ENCODE measurements at regions not wholly inside any gene's neighbourhood (a gene's known extent, or its start where the extent isn't known, plus 50 kb on each side); places are given as distances from the start of the nearest gene placed in this dataset.

DNA sequence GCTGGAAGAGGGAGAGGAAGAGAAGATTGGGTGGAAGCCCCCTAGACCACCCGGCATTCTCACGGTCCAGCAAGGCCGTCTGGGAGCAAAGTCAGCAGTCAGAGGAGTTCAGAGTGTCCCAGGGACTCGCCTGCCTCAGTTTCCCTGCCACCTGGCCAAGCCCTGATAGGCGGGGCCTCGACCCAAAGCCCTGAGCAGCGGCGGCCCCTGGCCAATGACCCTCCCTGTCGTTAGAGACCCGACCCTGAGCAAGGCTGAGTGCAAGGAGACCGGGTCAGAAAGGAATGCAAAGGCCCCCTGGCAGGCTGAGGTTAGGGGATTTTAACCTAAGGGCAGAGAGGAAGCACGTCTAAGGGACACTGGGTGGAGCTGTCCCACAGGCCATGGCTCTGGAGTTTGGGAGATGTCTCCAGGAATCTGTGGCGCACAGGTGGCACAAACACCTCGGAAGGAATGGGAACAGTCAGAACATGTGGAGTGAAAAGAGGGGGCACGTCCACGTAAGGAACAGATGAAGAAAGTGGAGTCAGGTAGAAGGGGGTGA is 196.8 kb upstream of the PDE1C start:
- Histone ChIP-seq H3K36me3 (ENCODE audit: control insufficient read depth in 1 of 2, insufficient read depth in 2 of 2, low read length in 2 of 2) (no peaks in the 10 kb centered on the region), H3K9ac (ENCODE audit: low read length) (no peak overlapping the region), H3K4me2 (ENCODE audit: low read length) (no peak overlapping the region), H4K20me1 (ENCODE audit: insufficient read depth) (no peaks in the 10 kb centered on the region), H3K4me1 (ENCODE audit: control insufficient read depth in 1 of 2, insufficient read depth in 2 of 2, low read length in 2 of 2) (no peaks in the 10 kb centered on the region), H3K4me3 (replicated peaks in 1 of 2; ENCODE audit: low read depth in 1 of 2, low read length in 2 of 2) (no peak overlapping the region), H3K27ac (ENCODE audit: low read depth, low read length) (no peak overlapping the region), H3K9me3 (ENCODE audit: control insufficient read depth in 1 of 2, insufficient read depth in 1 of 2, low read depth in 1 of 2, low read length in 2 of 2) (no peaks in the 10 kb centered on the region), H3K27me3 (ENCODE audit: insufficient read depth, low read length) (peaks cover 16% of the 10 kb centered on the region), H3K9me2 (ENCODE audit: insufficient read depth) (no peaks in the 10 kb centered on the region), H3K79me2 (ENCODE audit: insufficient read depth, low read length) (no peaks in the 10 kb centered on the region), H2AFZ (ENCODE audit: low read depth, low read length, poor library complexity, severe bottlenecking) (no peak overlapping the region)
- CTCF ChIA-PET = no interaction called here
- TF ChIP-seq, protein P1, sequence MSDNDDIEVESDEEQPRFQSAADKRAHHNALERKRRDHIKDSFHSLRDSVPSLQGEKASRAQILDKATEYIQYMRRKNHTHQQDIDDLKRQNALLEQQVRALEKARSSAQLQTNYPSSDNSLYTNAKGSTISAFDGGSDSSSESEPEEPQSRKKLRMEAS (IDR thresholded peaks at IDR 0.05) = no peak
- no peak for TF ChIP-seq CEBPB (IDR thresholded peaks at IDR 0.05; ENCODE audit: low read depth)
- TF ChIP-seq FOSL1 (IDR thresholded peaks at IDR 0.05; ENCODE audit: low read depth) = no peak
- no peak for TF ChIP-seq ZNF274 (IDR thresholded peaks at IDR 0.05; ENCODE audit: low read depth, low read length)
- TF ChIP-seq, protein P2, sequence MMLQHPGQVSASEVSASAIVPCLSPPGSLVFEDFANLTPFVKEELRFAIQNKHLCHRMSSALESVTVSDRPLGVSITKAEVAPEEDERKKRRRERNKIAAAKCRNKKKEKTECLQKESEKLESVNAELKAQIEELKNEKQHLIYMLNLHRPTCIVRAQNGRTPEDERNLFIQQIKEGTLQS (IDR thresholded peaks at IDR 0.05) = no peak
- no peak for TF ChIP-seq CBX3 (IDR thresholded peaks at IDR 0.05; ENCODE audit: low read depth)
- no peak for TF ChIP-seq TCF7L2 (IDR thresholded peaks at IDR 0.05; ENCODE audit: borderline replicate concordance, extremely low read depth, insufficient read depth, insufficient read length)
- TF ChIP-seq SRF (IDR thresholded peaks at IDR 0.05; ENCODE audit: low read depth) = no peak
- DNase-seq (ENCODE audit: low read depth, low spot score) (no peak), ATAC-seq (no peak)
- POLR2A ChIA-PET = no interaction called here
- no TSS peak for BruUV-seq (replicated peaks)
- RAD21 ChIA-PET (ENCODE audit: low non-redundant PET in 1 of 2, low total read pairs in 2 of 2, uncharacterized antibody in 2 of 2, unreplicated experiment in 2 of 2) = interaction anchor here in 1 of 2 experiments (0.7 kb wide), 1 partner anchor 11 kb away, joined by 3 read pairs; no protein-coding TSS in a partner anchor
- intact Hi-C loops (cut with micrococcal nuclease) = no loop called here

DNA sequence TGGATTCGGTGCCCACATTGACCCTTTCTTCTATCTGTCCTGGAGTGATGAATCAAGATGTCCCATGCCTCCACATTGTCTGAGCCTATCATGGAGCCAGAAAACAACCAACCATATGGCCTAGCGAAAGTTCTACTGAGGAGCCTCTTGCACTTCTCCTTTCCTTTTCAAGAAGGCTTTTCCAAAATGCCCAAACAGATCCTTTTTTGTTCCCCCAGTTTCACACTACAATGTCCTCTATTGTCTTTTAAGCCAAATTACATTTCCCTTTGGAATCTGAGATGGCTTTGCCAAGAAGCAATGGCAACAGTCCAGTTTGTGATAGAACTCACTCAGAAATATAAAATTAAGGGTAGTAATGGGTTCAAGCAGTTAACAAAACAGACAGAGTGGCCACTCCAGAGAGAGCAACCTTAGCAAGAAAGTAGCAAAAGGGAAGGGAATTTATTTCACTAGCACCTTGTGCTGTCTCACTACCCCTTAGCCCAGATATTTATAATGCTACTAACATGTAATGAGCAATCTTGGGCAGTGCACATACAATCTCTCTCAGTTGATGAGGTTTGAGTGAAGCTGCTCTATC is 194.6 kb upstream of the PDE1C start:
- ChIA-PET RAD21 (ENCODE audit: low non-redundant PET in 1 of 2, low total read pairs in 2 of 2, uncharacterized antibody in 2 of 2, unreplicated experiment in 2 of 2) (no interaction called here), POLR2A (no interaction called here), CTCF (no interaction called here)
- Histone ChIP-seq H2AFZ (ENCODE audit: low read depth, low read length, poor library complexity, severe bottlenecking) (no peak overlapping the region), H3K9ac (ENCODE audit: low read length) (no peak overlapping the region), H4K20me1 (ENCODE audit: insufficient read depth) (no peaks in the 10 kb centered on the region), H3K9me2 (ENCODE audit: insufficient read depth) (no peaks in the 10 kb centered on the region), H3K36me3 (ENCODE audit: control insufficient read depth in 1 of 2, insufficient read depth in 2 of 2, low read length in 2 of 2) (no peaks in the 10 kb centered on the region), H3K4me1 (ENCODE audit: control insufficient read depth in 1 of 2, insufficient read depth in 2 of 2, low read length in 2 of 2) (no peaks in the 10 kb centered on the region), H3K27ac (ENCODE audit: low read depth, low read length) (no peak overlapping the region), H3K4me2 (ENCODE audit: low read length) (no peak overlapping the region), H3K79me2 (ENCODE audit: insufficient read depth, low read length) (no peaks in the 10 kb centered on the region), H3K27me3 (ENCODE audit: insufficient read depth, low read length) (peaks cover 16% of the 10 kb centered on the region), H3K4me3 (replicated peaks in 1 of 2; ENCODE audit: low read depth in 1 of 2, low read length in 2 of 2) (no peak overlapping the region), H3K9me3 (ENCODE audit: control insufficient read depth in 1 of 2, insufficient read depth in 1 of 2, low read depth in 1 of 2, low read length in 2 of 2) (no peaks in the 10 kb centered on the region)
- no peak for ATAC-seq
- DNase-seq (ENCODE audit: low read depth, low spot score) = no peak
- no TSS peak for BruUV-seq (replicated peaks)
- intact Hi-C loops (cut with micrococcal nuclease) = no loop called here
- TF ChIP-seq, protein P3, sequence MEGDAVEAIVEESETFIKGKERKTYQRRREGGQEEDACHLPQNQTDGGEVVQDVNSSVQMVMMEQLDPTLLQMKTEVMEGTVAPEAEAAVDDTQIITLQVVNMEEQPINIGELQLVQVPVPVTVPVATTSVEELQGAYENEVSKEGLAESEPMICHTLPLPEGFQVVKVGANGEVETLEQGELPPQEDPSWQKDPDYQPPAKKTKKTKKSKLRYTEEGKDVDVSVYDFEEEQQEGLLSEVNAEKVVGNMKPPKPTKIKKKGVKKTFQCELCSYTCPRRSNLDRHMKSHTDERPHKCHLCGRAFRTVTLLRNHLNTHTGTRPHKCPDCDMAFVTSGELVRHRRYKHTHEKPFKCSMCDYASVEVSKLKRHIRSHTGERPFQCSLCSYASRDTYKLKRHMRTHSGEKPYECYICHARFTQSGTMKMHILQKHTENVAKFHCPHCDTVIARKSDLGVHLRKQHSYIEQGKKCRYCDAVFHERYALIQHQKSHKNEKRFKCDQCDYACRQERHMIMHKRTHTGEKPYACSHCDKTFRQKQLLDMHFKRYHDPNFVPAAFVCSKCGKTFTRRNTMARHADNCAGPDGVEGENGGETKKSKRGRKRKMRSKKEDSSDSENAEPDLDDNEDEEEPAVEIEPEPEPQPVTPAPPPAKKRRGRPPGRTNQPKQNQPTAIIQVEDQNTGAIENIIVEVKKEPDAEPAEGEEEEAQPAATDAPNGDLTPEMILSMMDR (IDR thresholded peaks at IDR 0.05 in 2 of 3, conservative IDR thresholded peaks at IDR 0.05 in 1 of 3; ENCODE audit: borderline replicate concordance in 1 of 3, insufficient read depth in 1 of 3, low read depth in 2 of 3, low read length in 2 of 3) = no peak
- TF ChIP-seq ELF1 (IDR thresholded peaks at IDR 0.05; ENCODE audit: borderline replicate concordance, low read depth) = no peak
- TF ChIP-seq SRF (IDR thresholded peaks at IDR 0.05; ENCODE audit: low read depth) = no peak
- no peak for TF ChIP-seq RAD21 (IDR thresholded peaks at IDR 0.05; ENCODE audit: low read depth)
- TF ChIP-seq EGR1 (IDR thresholded peaks at IDR 0.05; ENCODE audit: low read depth) = no peak
- TF ChIP-seq, protein P4, sequence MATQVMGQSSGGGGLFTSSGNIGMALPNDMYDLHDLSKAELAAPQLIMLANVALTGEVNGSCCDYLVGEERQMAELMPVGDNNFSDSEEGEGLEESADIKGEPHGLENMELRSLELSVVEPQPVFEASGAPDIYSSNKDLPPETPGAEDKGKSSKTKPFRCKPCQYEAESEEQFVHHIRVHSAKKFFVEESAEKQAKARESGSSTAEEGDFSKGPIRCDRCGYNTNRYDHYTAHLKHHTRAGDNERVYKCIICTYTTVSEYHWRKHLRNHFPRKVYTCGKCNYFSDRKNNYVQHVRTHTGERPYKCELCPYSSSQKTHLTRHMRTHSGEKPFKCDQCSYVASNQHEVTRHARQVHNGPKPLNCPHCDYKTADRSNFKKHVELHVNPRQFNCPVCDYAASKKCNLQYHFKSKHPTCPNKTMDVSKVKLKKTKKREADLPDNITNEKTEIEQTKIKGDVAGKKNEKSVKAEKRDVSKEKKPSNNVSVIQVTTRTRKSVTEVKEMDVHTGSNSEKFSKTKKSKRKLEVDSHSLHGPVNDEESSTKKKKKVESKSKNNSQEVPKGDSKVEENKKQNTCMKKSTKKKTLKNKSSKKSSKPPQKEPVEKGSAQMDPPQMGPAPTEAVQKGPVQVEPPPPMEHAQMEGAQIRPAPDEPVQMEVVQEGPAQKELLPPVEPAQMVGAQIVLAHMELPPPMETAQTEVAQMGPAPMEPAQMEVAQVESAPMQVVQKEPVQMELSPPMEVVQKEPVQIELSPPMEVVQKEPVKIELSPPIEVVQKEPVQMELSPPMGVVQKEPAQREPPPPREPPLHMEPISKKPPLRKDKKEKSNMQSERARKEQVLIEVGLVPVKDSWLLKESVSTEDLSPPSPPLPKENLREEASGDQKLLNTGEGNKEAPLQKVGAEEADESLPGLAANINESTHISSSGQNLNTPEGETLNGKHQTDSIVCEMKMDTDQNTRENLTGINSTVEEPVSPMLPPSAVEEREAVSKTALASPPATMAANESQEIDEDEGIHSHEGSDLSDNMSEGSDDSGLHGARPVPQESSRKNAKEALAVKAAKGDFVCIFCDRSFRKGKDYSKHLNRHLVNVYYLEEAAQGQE (IDR thresholded peaks at IDR 0.05; ENCODE audit: low read depth) = no peak
- TF ChIP-seq CEBPB (IDR thresholded peaks at IDR 0.05; ENCODE audit: low read depth) = no peak
- TF ChIP-seq ZFX (IDR thresholded peaks at IDR 0.05) = no peak
- no peak for TF ChIP-seq ZNF274 (IDR thresholded peaks at IDR 0.05; ENCODE audit: low read depth, low read length)
- no peak for TF ChIP-seq JUND (IDR thresholded peaks at IDR 0.05)

All from HCT116 (cell line).